K562 (cell line): ENCODE measurements at regions not wholly inside any gene's neighbourhood (a gene's known extent, or its start where the extent isn't known, plus 50 kb on each side); places are given as distances from the start of the nearest gene placed in this dataset.

Source experiments
- ELF2 ChIP-seq: fragments of 250-450 bp; sonication (Bioruptor Pico); IDR thresholded peaks from 2 replicates; pipeline ENCODE4 v1.5.0; 2021; ENCODE audit warnings: mild to moderate bottlenecking
- FOSL1 ChIP-seq: fragments of 200-800 bp; sonication (Bioruptor generic); conservative IDR thresholded peaks from 2 replicates; pipeline ENCODE4 v1.6.1; 2016; ENCODE audit warnings: missing genetic modification characterization, missing compliant biosample characterization
- PHB2 ChIP-seq: fragments of 450-650 bp; IDR thresholded peaks from 2 replicates; pipeline ENCODE4 v1.6.1; 2017; ENCODE audit warnings: low read depth
- PREB ChIP-seq: sonication (generic); formaldehyde crosslinking; IDR thresholded peaks from 2 replicates; pipeline ENCODE4 v1.8.1; 2023; ENCODE audit warnings: mild to moderate bottlenecking, missing genetic modification reagents
- SP1 ChIP-seq: sonication (generic); formaldehyde crosslinking; IDR thresholded peaks from 2 replicates; pipeline ENCODE4 v1.8.1; 2022; ENCODE audit warnings: mild to moderate bottlenecking, missing genetic modification reagents
- TOE1 ChIP-seq, 2 experiments: fragments of 450-650 bp in 1 of 2; sonication (generic) in 1 of 2; formaldehyde crosslinking in 1 of 2; IDR thresholded peaks; 2 replicates each; pipeline versions ENCODE4 v1.7.1 to v1.8.0; 2016 to 2022; ENCODE audit warnings: borderline replicate concordance in 2 of 2, mild to moderate bottlenecking in 2 of 2, antibody characterized with exemption in 1 of 2, inconsistent platforms in 1 of 2, low read depth in 1 of 2, missing genetic modification reagents in 1 of 2, moderate library complexity in 1 of 2
- XRCC3 ChIP-seq: fragments of 450-650 bp; IDR thresholded peaks from 2 replicates; pipeline ENCODE4 v1.6.1; 2017; ENCODE audit warnings: mild to moderate bottlenecking, moderate library complexity
- ZNF184 ChIP-seq: sonication (generic); formaldehyde crosslinking; IDR thresholded peaks from 2 replicates; pipeline ENCODE4 v1.5.0; 2020; ENCODE audit warnings: missing genetic modification reagents
- ZNF318 ChIP-seq, 2 experiments: fragments of 450-650 bp; IDR thresholded peaks; 2 replicates each; pipeline ENCODE4 v1.6.1; 2016; ENCODE audit warnings: mild to moderate bottlenecking in 2 of 2, borderline replicate concordance in 1 of 2, low read depth in 1 of 2, moderate library complexity in 1 of 2
- ZNF398 ChIP-seq: fragments of 250-450 bp; sonication (Bioruptor Pico); IDR thresholded peaks from 2 replicates; pipeline ENCODE4 v1.8.0; 2021; ENCODE audit warnings: moderate library complexity, mild to moderate bottlenecking, inconsistent platforms
- TF ChIP-seq, protein P1 (sequence below): fragments of 450-650 bp; IDR thresholded peaks from 2 replicates; pipeline ENCODE4 v1.6.1; 2016; ENCODE audit warnings: borderline replicate concordance
- TF ChIP-seq, protein P2 (sequence below): fragments of 250-450 bp; sonication (Bioruptor Pico); IDR thresholded peaks from 2 replicates; pipeline ENCODE4 v1.4.0; 2020; ENCODE audit warnings: mild to moderate bottlenecking, moderate library complexity

DNA sequence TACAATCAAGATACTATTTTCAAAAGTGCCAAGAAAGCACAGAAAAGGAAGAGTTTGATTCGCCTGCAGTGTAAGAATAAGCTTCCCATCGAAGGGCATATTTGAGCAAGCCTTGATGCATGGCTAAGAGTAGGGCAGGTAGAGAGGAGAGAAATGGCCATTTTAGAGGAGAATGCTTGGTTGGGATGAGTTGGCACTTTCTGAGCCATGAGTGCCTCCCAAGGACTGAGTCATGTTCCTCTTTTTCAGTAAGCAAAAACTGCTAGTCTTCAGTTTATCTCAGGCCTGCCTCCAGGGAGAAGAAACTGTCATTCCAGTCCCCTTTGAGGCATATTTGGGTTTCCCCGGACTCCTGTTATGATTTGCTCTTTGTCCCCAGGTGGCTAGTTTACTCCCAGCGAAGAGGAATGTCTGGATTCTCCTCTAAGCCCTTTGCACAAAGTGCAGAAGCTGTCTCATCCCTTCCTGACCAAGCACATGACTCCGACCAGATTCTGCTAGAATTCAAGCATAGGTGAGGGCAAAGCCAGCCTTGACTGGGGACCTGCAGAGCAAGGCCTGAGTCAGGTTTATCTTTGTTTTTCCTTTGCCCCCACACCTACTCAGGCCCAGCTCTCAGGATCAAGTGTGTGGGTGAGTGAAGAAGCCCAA is 115.2 kb downstream of the TTC32 start (continued):
- no peak for TF ChIP-seq ELF2 (CRISPR knock-in tag)
- no peak for TF ChIP-seq XRCC3
- TF ChIP-seq TOE1 (IDR thresholded peaks at IDR 0.05; ENCODE audit: borderline replicate concordance) = no peak
- no peak for TF ChIP-seq TOE1 (CRISPR knock-in tag; IDR thresholded peaks at IDR 0.05; ENCODE audit: borderline replicate concordance, low read depth)
- no peak for TF ChIP-seq ZNF398 (CRISPR knock-in tag)
- no peak for TF ChIP-seq PHB2
- no peak for TF ChIP-seq ZNF318 (IDR thresholded peaks at IDR 0.05; ENCODE audit: borderline replicate concordance in 1 of 2, low read depth in 1 of 2)
- TF ChIP-seq, protein P1, sequence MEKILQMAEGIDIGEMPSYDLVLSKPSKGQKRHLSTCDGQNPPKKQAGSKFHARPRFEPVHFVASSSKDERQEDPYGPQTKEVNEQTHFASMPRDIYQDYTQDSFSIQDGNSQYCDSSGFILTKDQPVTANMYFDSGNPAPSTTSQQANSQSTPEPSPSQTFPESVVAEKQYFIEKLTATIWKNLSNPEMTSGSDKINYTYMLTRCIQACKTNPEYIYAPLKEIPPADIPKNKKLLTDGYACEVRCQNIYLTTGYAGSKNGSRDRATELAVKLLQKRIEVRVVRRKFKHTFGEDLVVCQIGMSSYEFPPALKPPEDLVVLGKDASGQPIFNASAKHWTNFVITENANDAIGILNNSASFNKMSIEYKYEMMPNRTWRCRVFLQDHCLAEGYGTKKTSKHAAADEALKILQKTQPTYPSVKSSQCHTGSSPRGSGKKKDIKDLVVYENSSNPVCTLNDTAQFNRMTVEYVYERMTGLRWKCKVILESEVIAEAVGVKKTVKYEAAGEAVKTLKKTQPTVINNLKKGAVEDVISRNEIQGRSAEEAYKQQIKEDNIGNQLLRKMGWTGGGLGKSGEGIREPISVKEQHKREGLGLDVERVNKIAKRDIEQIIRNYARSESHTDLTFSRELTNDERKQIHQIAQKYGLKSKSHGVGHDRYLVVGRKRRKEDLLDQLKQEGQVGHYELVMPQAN = no peak
- TF ChIP-seq PREB (CRISPR knock-in tag) = no peak
- no peak for TF ChIP-seq ZNF184 (CRISPR knock-in tag)
- TF ChIP-seq, protein P2, sequence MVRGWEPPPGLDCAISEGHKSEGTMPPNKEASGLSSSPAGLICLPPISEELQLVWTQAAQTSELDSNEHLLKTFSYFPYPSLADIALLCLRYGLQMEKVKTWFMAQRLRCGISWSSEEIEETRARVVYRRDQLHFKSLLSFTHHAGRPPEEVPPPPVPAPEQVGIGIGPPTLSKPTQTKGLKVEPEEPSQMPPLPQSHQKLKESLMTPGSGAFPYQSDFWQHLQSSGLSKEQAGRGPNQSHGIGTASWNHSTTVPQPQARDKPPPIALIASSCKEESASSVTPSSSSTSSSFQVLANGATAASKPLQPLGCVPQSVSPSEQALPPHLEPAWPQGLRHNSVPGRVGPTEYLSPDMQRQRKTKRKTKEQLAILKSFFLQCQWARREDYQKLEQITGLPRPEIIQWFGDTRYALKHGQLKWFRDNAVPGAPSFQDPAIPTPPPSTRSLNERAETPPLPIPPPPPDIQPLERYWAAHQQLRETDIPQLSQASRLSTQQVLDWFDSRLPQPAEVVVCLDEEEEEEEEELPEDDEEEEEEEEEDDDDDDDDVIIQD (CRISPR knock-in tag) = no peak
- TF ChIP-seq SP1 (CRISPR knock-in tag) = no peak
- peak; percentile 87 for TF ChIP-seq FOSL1 (tag)
